RWPE1 (cell line): ENCODE measurements at regions not wholly inside any gene's neighbourhood (a gene's known extent, or its start where the extent isn't known, plus 50 kb on each side); places are given as distances from the start of the nearest gene placed in this dataset.

Source experiments
- CTCF ChIA-PET: fragments of 350-600 bp; sonication (Branson Sonifier 250); formaldehyde crosslinking; extraction: SDS; loops from one replicate; lab custom pipeline; 2021; lab: Yijun Ruan, JAX
- POLR2A ChIA-PET: fragments of 400-600 bp; formaldehyde crosslinking; extraction: SDS; loops from one replicate; lab custom pipeline; 2020; ENCODE audit warnings: antibody characterized with exemption; ENCODE audit not compliant: low non-redundant PET; lab: Yijun Ruan, JAX
- DNase-seq: peaks from one replicate; pipeline ENCODE4 v3.0.0; 2012; ENCODE audit warnings: low spot score
- H3K27ac ChIP-seq: fragments of 450-650 bp; 2 replicates; pipeline ENCODE4 v1.5.1; 2017
- CTCF ChIP-seq: fragments of 450-650 bp; conservative IDR thresholded peaks from 2 replicates; pipeline ENCODE4 v1.5.1; 2017; ENCODE audit warnings: low read depth, mild to moderate bottlenecking

- no peak overlapping the region for H3K27ac ChIP-seq
- TF ChIP-seq CTCF: no peak
- no peak for DNase-seq
- CTCF ChIA-PET: no interaction called here
- POLR2A ChIA-PET: no interaction called here
Measured at GRCh38 chr12:113667676-113668356, 196.1 kb upstream of the LHX5 start.

- no peak for TF ChIP-seq CTCF
- no peak for DNase-seq
- POLR2A ChIA-PET: no interaction called here
- H3K27ac ChIP-seq: no peak overlapping the region
- CTCF ChIA-PET: no interaction called here
Measured at GRCh38 chr12:113667095-113667494, 195.4 kb upstream of the LHX5 start.

GRCh38 chr12:113666223-113666622 is 194.6 kb upstream of the LHX5 start:
- TF ChIP-seq CTCF: no peak
- POLR2A ChIA-PET: no interaction called here
- DNase-seq: no peak
- CTCF ChIA-PET: interaction anchor here (0.7 kb wide), 1 partner anchor 9 kb away, joined by 3 read pairs; no protein-coding TSS in a partner anchor
- H3K27ac ChIP-seq: no peak overlapping the region

GRCh38 chr12:113665457-113665856 is 193.8 kb upstream of the LHX5 start:
- ChIA-PET POLR2A (no interaction called here), CTCF (interaction anchor here (0.7 kb wide), 1 partner anchor 9 kb away, joined by 3 read pairs; no protein-coding TSS in a partner anchor)
- no peak overlapping the region for H3K27ac ChIP-seq
- TF ChIP-seq CTCF: no peak
- no peak for DNase-seq

DNA sequence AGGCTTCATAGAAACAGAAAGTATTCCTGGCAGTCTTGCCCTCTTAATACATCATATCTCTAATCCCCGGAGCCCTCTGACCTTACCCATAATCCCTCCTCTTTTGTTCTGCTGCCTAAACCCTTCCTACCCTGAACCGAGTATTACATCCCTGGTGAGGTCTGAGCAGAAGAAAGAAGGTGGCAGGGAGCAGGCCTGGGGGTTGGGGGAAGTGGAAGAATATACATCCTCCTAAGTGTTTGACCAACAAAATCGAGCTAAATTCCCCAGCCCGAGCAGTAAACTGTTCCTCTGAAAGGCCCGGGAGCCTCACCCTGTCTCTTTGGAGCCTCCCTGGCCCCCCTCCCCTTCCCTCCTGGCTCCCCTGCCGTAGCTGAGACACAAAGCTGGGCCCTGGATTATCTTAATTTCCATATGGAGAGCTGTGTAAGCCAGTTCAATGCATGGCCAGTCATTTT is 192.6 kb upstream of the LHX5 start:
- ChIA-PET POLR2A (no interaction called here), CTCF (no interaction called here)
- DNase-seq: no peak
- no peak overlapping the region for H3K27ac ChIP-seq
- TF ChIP-seq CTCF: no peak

DNA sequence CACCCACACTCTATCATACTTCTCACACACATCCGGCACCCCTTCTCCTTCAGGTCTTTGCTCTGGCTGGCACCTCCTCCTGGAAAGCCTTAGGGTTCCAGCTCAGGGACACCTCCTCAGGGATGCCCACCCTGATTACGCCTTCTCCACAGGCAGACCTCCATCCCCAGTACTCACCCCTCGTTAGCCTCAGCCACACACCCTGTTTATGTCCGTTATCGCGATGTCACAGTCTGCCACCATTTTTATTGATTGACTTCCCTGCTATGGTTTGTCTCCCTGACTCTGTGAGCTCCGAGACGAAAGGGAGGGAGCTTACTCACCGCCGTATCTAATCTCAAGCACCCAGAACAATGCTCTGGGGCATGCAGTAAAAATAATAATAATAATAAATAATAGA is 191.7 kb upstream of the LHX5 start:
- H3K27ac ChIP-seq: no peak overlapping the region
- no peak for TF ChIP-seq CTCF
- CTCF ChIA-PET: no interaction called here
- POLR2A ChIA-PET: no interaction called here
- DNase-seq: no peak
